GM23248 (cell line): ENCODE measurements at regions not wholly inside any gene's neighbourhood (a gene's known extent, or its start where the extent isn't known, plus 50 kb on each side); places are given as distances from the start of the nearest gene placed in this dataset.
A peak's percentile ranks its signal among the peaks of the same experiment; 100 is the strongest.

Source experiments
- DNase-seq: peaks from one replicate; pipeline ENCODE4 v3.0.0-alpha.2; 2015
- H2AFZ ChIP-seq: fragments of 200-600 bp; sonication (generic); 2 replicates; pipeline ENCODE4 v1.6.1; 2016; ENCODE audit warnings: antibody characterized with exemption
- H3F3A ChIP-seq: fragments of 200-600 bp; sonication (generic); 2 replicates; pipeline ENCODE4 v1.6.1; 2016; ENCODE audit warnings: mild to moderate bottlenecking, antibody characterized with exemption, mixed run types; ENCODE audit not compliant: insufficient read depth
- H3K27ac ChIP-seq: fragments of 200-600 bp; sonication (generic); 2 replicates; pipeline ENCODE4 v1.5.1; 2016; ENCODE audit warnings: mild to moderate bottlenecking
- H3K27me3 ChIP-seq: fragments of 200-600 bp; sonication (generic); replicated peaks from 2 replicates; pipeline ENCODE4 v1.6.1; 2016; ENCODE audit warnings: mild to moderate bottlenecking; ENCODE audit not compliant: insufficient read depth
- H3K36me3 ChIP-seq: fragments of 200-600 bp; sonication (generic); 2 replicates; pipeline ENCODE4 v1.6.1; 2016; ENCODE audit warnings: low read depth, mild to moderate bottlenecking
- H3K4me1 ChIP-seq: fragments of 200-600 bp; sonication (generic); 2 replicates; pipeline ENCODE4 v1.6.1; 2016; ENCODE audit warnings: mild to moderate bottlenecking; ENCODE audit not compliant: insufficient read depth
- H3K4me2 ChIP-seq: fragments of 200-600 bp; sonication (generic); one replicate; pipeline ENCODE4 v1.6.1; 2016; ENCODE audit warnings: mild to moderate bottlenecking; ENCODE audit not compliant: unreplicated experiment
- H3K4me3 ChIP-seq: fragments of 200-600 bp; sonication (generic); 2 replicates; pipeline ENCODE4 v1.5.1; 2016; ENCODE audit warnings: mild to moderate bottlenecking
- H3K79me2 ChIP-seq: fragments of 200-600 bp; sonication (generic); 2 replicates; pipeline ENCODE4 v1.6.1; 2016; ENCODE audit warnings: mild to moderate bottlenecking; ENCODE audit not compliant: insufficient read depth
- H3K9ac ChIP-seq: fragments of 200-600 bp; sonication (generic); 2 replicates; pipeline ENCODE4 v1.6.1; 2016; ENCODE audit warnings: mild to moderate bottlenecking
- H3K9me2 ChIP-seq: fragments of 200-600 bp; sonication (generic); 2 replicates; pipeline ENCODE4 v1.6.1; 2016; ENCODE audit warnings: mixed run types, mild to moderate bottlenecking, moderate library complexity; ENCODE audit not compliant: insufficient read depth
- H3K9me3 ChIP-seq: fragments of 200-600 bp; sonication (generic); one replicate; pipeline ENCODE4 v1.6.1; 2017; ENCODE audit warnings: low read depth
- H4K20me1 ChIP-seq: fragments of 200-600 bp; sonication (generic); 2 replicates; pipeline ENCODE4 v1.6.0; 2016; ENCODE audit not compliant: insufficient read depth
- EZH2 ChIP-seq: fragments of 200-600 bp; sonication (generic); IDR thresholded peaks from 2 replicates; pipeline ENCODE4 v1.6.1; 2018; ENCODE audit warnings: antibody characterized with exemption, mild to moderate bottlenecking; ENCODE audit not compliant: insufficient read depth, poor library complexity, severe bottlenecking
- EZH2phosphoT487 ChIP-seq: fragments of 200-600 bp; sonication (generic); IDR thresholded peaks from 2 replicates; pipeline ENCODE4 v1.6.1; 2018; ENCODE audit warnings: antibody characterized with exemption, moderate library complexity, mild to moderate bottlenecking, low read depth; ENCODE audit not compliant: insufficient read depth
- WGBS, 2 experiments: methylation state at CpG; one replicate each; pipeline ENCODE4 v1.1.6; 2015 to 2017; ENCODE audit warnings: low lambda C conversion rate in 2 of 2, low coverage in 1 of 2; ENCODE audit errors: missing lambda C conversion rate in 2 of 2; 5-methylcytosine and 5-hydroxymethylcytosine counted together
- in situ Hi-C: fragments of 300-500 bp; cut with MboI; formaldehyde crosslinking; loops from 2 replicates; pipeline ENCODE4 v1.15.0; 2020

GRCh38 chr15:60081976-60082375, 77.9 kb downstream of the FOXB1 start:
- Histone ChIP-seq H4K20me1 (no peaks in the 10 kb centered on the region), H3K4me3 (no peak overlapping the region), H3K9me2 (no peaks in the 10 kb centered on the region), H3K27ac (no peak overlapping the region), H3K36me3 (no peaks in the 10 kb centered on the region), H3K27me3 (peaks cover 18% of the 10 kb centered on the region), H3K9ac (no peak overlapping the region), H3K4me2 (no peak overlapping the region), H3K79me2 (no peaks in the 10 kb centered on the region), H3K9me3 (no peaks in the 10 kb centered on the region), H3K4me1 (no peaks in the 10 kb centered on the region), H3F3A (no peaks in the 10 kb centered on the region), H2AFZ (no peak overlapping the region)
- in situ Hi-C loops, result no loop called here
- no peak for TF ChIP-seq EZH2
- TF ChIP-seq EZH2phosphoT487, result no peak
- WGBS, 2 experiments, result 67 to 76% methylated on average over 3 of the region's 3 CpGs
- DNase-seq, result no peak

GRCh38 chr15:60083318-60083717, 79.2 kb downstream of the FOXB1 start:
- Histone ChIP-seq H3K79me2 (no peaks in the 10 kb centered on the region), H3K4me1 (peaks cover 7% of the 10 kb centered on the region; the same call in 1 of the 2 replicates), H3K27ac (no peak overlapping the region), H3K4me2 (no peak overlapping the region), H3K9me2 (no peaks in the 10 kb centered on the region), H3K9me3 (no peaks in the 10 kb centered on the region), H3K4me3 (no peak overlapping the region), H2AFZ (no peak overlapping the region), H3K27me3 (peaks cover 10% of the 10 kb centered on the region), H3K36me3 (no peaks in the 10 kb centered on the region), H4K20me1 (no peaks in the 10 kb centered on the region), H3F3A (no peaks in the 10 kb centered on the region), H3K9ac (no peak overlapping the region)
- 80 to 83% methylated on average over 3 of the region's 3 CpGs for WGBS, 2 experiments
- TF ChIP-seq EZH2, result no peak
- TF ChIP-seq EZH2phosphoT487, result no peak
- DNase-seq, result no peak
- in situ Hi-C loops, result no loop called here

- Histone ChIP-seq H3K9ac (no peak overlapping the region), H3K27ac (no peak overlapping the region), H3K27me3 (peaks cover 10% of the 10 kb centered on the region), H4K20me1 (no peaks in the 10 kb centered on the region), H3F3A (peaks cover 13% of the 10 kb centered on the region), H3K9me2 (no peaks in the 10 kb centered on the region), H2AFZ (no peak overlapping the region), H3K9me3 (no peaks in the 10 kb centered on the region), H3K4me3 (no peak overlapping the region), H3K4me2 (no peak overlapping the region), H3K36me3 (no peaks in the 10 kb centered on the region), H3K4me1 (peaks cover 20% of the 10 kb centered on the region), H3K79me2 (no peaks in the 10 kb centered on the region)
- in situ Hi-C loops, result no loop called here
- TF ChIP-seq EZH2phosphoT487 (no peak), EZH2 (no peak)
- no peak for DNase-seq
- 80 to 84% methylated on average over 8 of the region's 8 CpGs for WGBS, 2 experiments
Measured at GRCh38 chr15:60086681-60087429, 82.7 kb downstream of the FOXB1 start.

GRCh38 chr15:60087561-60087960, 83.5 kb downstream of the FOXB1 start:
- Histone ChIP-seq H4K20me1 (no peaks in the 10 kb centered on the region), H3K9me3 (no peaks in the 10 kb centered on the region), H3K36me3 (no peaks in the 10 kb centered on the region), H3K4me3 (no peak overlapping the region), H3K9ac (no peak overlapping the region), H3K79me2 (no peaks in the 10 kb centered on the region), H3K4me2 (no peak overlapping the region), H3K27ac (no peak overlapping the region), H2AFZ (no peak overlapping the region), H3K27me3 (peaks cover 10% of the 10 kb centered on the region), H3K4me1 (peaks cover 22% of the 10 kb centered on the region), H3K9me2 (peaks cover 3% of the 10 kb centered on the region; the same call in 1 of the 2 replicates), H3F3A (peaks cover 13% of the 10 kb centered on the region)
- TF ChIP-seq EZH2, result no peak
- TF ChIP-seq EZH2phosphoT487, result no peak
- in situ Hi-C loops, result no loop called here
- peak; percentile 23 for DNase-seq

DNA sequence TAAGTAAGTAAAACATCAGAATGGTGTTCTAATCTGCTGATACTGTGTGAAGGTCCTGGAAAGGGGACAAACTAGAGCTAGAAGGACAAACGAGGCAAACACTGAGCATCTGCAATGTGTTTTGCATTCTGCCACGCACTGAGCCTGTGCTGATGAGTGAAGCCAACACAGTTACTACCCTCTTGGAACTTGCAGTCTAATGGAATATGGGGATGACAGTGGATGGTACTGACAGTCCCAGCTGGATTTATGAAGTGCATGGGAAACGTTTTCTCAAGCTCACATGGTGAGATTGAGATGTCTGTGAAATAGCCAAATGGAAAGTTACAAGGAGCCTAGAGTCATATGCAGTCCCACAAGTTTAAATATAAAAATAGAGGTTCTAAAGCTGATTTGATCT, 86.6 kb downstream of the FOXB1 start:
- Histone ChIP-seq H3K36me3 (no peaks in the 10 kb centered on the region), H3K4me1 (peaks cover 31% of the 10 kb centered on the region), H3K9me3 (no peaks in the 10 kb centered on the region), H3K9ac (no peak overlapping the region), H3K4me3 (no peak overlapping the region), H3K27me3 (0 out of 2 replicates have a peak, but pooled peaks cover 3% of the 10 kb centered on the region), H3K27ac (peak overlapping the region; percentile 58), H2AFZ (no peak overlapping the region), H3K4me2 (peak overlapping the region; percentile 31), H3F3A (peaks cover 25% of the 10 kb centered on the region), H3K9me2 (peaks cover 5% of the 10 kb centered on the region; the same call in 1 of the 2 replicates), H3K79me2 (no peaks in the 10 kb centered on the region), H4K20me1 (no peaks in the 10 kb centered on the region)
- DNase-seq, result no peak
- in situ Hi-C loops, result no loop called here
- no peak for TF ChIP-seq EZH2phosphoT487
- no peak for TF ChIP-seq EZH2
- 28 to 34% methylated on average over 3 of the region's 3 CpGs for WGBS, 2 experiments
